SJSA1 (cell line): ENCODE measurements at regions not wholly inside any gene's neighbourhood (a gene's known extent, or its start where the extent isn't known, plus 50 kb on each side); places are given as distances from the start of the nearest gene placed in this dataset.
"Not testable (repeated sequence)": the region's sequence is repeated elsewhere in the genome, so short reads cannot be mapped to it uniquely, and the experiment has no call there.

Experiments
- DNase-seq, 2 experiments: peaks; one replicate each; pipeline ENCODE4 v3.0.0-alpha.2; 2015 to 2020; ENCODE audit warnings: low spot score in 2 of 2, low read depth in 1 of 2
- H3K27ac ChIP-seq: fragments of 250-450 bp; sonication (Bioruptor Pico); 2 replicates; pipeline ENCODE4 v1.5.1; 2020; ENCODE audit warnings: mild to moderate bottlenecking, moderate library complexity
- H3K27me3 ChIP-seq: fragments of 250-450 bp; sonication (Bioruptor Pico); replicated peaks from 2 replicates; pipeline ENCODE4 v1.5.1; 2020; ENCODE audit warnings: mild to moderate bottlenecking, moderate library complexity
- H3K36me3 ChIP-seq: fragments of 250-450 bp; sonication (Bioruptor Pico); 2 replicates; pipeline ENCODE4 v1.5.1; 2020; ENCODE audit warnings: mild to moderate bottlenecking
- H3K4me1 ChIP-seq: fragments of 250-450 bp; sonication (Bioruptor Pico); replicated peaks from 2 replicates; pipeline ENCODE4 v1.6.1; 2021; ENCODE audit warnings: mild to moderate bottlenecking
- H3K4me3 ChIP-seq: fragments of 250-450 bp; sonication (Bioruptor Pico); 2 replicates; pipeline ENCODE4 v1.5.1; 2020; ENCODE audit warnings: mild to moderate bottlenecking
- H3K9me3 ChIP-seq: fragments of 250-450 bp; sonication (Bioruptor Pico); replicated peaks from 2 replicates; pipeline ENCODE4 v1.5.1; 2020; ENCODE audit warnings: mild to moderate bottlenecking

DNA sequence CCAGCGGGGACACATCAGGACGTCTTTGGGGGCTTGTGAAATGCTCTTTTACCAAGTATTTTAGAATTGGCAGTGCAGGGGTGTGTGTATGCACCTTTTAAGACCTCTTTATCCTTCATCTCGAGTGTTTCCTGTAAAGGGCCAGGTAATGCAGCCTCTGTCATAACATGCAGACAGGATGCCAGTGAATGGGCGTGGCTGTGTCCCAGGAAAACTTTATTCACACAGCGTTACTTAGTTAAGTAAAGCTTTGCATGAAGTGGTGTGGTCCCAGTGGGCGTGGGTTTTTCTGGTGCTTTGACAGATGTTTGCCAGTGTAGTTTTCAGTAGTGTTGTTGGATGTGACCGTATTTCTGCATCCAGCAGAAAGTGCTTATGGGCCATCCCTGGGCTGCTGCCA is 70.3 kb upstream of the FAN1 start:
- not testable (repeated sequence) for H3K27ac ChIP-seq, H3K4me3 ChIP-seq, H3K27me3 ChIP-seq, H3K9me3 ChIP-seq, DNase-seq
- H3K4me1 ChIP-seq, result peaks cover 14% of the 10 kb centered on the region
- H3K36me3 ChIP-seq, result peaks cover 71% of the 10 kb centered on the region

DNA sequence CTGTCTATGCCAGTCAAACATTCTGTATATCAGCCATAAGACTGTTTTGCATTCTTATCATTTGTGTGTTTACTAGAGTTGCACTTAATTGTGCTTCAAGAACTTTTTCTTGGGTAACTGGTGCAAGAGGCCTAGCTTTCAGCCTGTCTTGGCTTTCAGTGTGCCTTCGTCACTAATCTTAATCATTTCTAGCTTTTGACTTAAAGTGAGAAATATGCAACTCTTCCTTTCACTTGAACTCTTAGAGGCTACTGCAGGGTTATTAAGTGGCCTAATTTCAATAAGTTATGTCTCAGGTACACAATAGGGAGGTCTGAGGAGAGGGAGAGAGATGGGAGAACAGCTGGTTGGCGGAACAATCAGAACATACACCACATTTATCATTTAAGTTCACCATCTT is 62.1 kb upstream of the FAN1 start:
- not testable (repeated sequence) for H3K27ac ChIP-seq, H3K4me1 ChIP-seq, H3K27me3 ChIP-seq, DNase-seq, H3K9me3 ChIP-seq, H3K4me3 ChIP-seq
- peaks cover 46% of the 10 kb centered on the region for H3K36me3 ChIP-seq

GRCh38 chr15:30842798-30843472 is 60.8 kb upstream of the FAN1 start:
- not testable (repeated sequence) for H3K27me3 ChIP-seq, H3K9me3 ChIP-seq, H3K4me3 ChIP-seq, H3K4me1 ChIP-seq, DNase-seq, H3K27ac ChIP-seq
- peaks cover 33% of the 10 kb centered on the region for H3K36me3 ChIP-seq

- not testable (repeated sequence) for DNase-seq, H3K27ac ChIP-seq, H3K9me3 ChIP-seq, H3K4me1 ChIP-seq, H3K27me3 ChIP-seq, H3K4me3 ChIP-seq
- peaks cover 17% of the 10 kb centered on the region for H3K36me3 ChIP-seq
These were observed 58.2 kb upstream of the FAN1 start for GRCh38 chr15:30845536-30845935.
